Naive thymus-derived CD8-positive, alpha-beta T cell (primary cell): ENCODE measurements at regions not wholly inside any gene's neighbourhood (a gene's known extent, or its start where the extent isn't known, plus 50 kb on each side); places are given as distances from the start of the nearest gene placed in this dataset.
"Not testable (repeated sequence)": the region's sequence is repeated elsewhere in the genome, so short reads cannot be mapped to it uniquely, and the experiment has no call there.

ENCODE experiments used
- ATAC-seq, 2 donors: fragments of 150-1000 bp; cut with Tn5 transposase in 1 of 2; sonication (Bioruptor Pico), chemical (Tn5 transposase) in 1 of 2; 1 replicate in 1 of 2; 2 replicates in 1 of 2; pipeline ENCODE4 v1.10.0; 2021; ENCODE audit warnings: mild to moderate bottlenecking in 2 of 2, moderate library complexity in 2 of 2
- POLR2A ChIA-PET: fragments of 350-600 bp; sonication (Branson Sonifier 250); formaldehyde crosslinking; loops from one replicate; lab custom pipeline; 2021; ENCODE audit warnings: antibody characterized with exemption; lab: Charles Lee
- DNase-seq, 10 donors: peaks; one replicate each; pipeline versions ENCODE4 v3.0.0 to v3.0.0-alpha.2; 2020 to 2022
- H3K27ac Mint-ChIP-seq, 10 donors: one replicate each; pipeline ENCODE4 v1.8.0; 2020 to 2022; ENCODE audit warnings: mild to moderate bottlenecking in 10 of 10, mixed read lengths in 10 of 10, moderate library complexity in 4 of 10, inconsistent platforms in 1 of 10
- H3K27me3 Mint-ChIP-seq, 5 donors: one replicate each; pipeline ENCODE4 v1.8.0; 2021 to 2022; ENCODE audit warnings: mixed read lengths in 5 of 5
- H3K36me3 Mint-ChIP-seq, 3 donors: one replicate each; pipeline ENCODE4 v1.8.0; 2020 to 2022; ENCODE audit warnings: mixed read lengths in 3 of 3, mild to moderate bottlenecking in 2 of 3, inconsistent platforms in 1 of 3
- H3K4me1 Mint-ChIP-seq, 4 donors: one replicate each; pipeline ENCODE4 v1.8.0; 2021 to 2022; ENCODE audit warnings: mixed read lengths in 4 of 4
- H3K4me3 Mint-ChIP-seq, 10 donors: one replicate each; pipeline ENCODE4 v1.8.0; 2020 to 2022; ENCODE audit warnings: mild to moderate bottlenecking in 10 of 10, mixed read lengths in 10 of 10, moderate library complexity in 6 of 10, inconsistent platforms in 1 of 10
- H3K9me3 Mint-ChIP-seq, 9 donors: one replicate each; pipeline ENCODE4 v1.8.0; 2020 to 2022; ENCODE audit warnings: mixed read lengths in 9 of 9, mild to moderate bottlenecking in 3 of 9, inconsistent platforms in 1 of 9, moderate library complexity in 1 of 9

GRCh38 chr7:68619526-68619925 lies 978.7 kb upstream of the AUTS2 start:
- Mint-ChIP-seq H3K4me1 (no peaks in the 10 kb centered on the region), H3K9me3 (peaks cover 8 to 51% (median 23%) of the 10 kb centered on the region in 9 donors)

GRCh38 chr7:68622500-68622899 lies 975.8 kb upstream of the AUTS2 start:
- POLR2A ChIA-PET = interaction anchor here (0.6 kb wide), 1 partner anchor 15 kb away, joined by 3 read pairs; no protein-coding TSS in a partner anchor
- no peak for DNase-seq
- H3K27me3 Mint-ChIP-seq = peaks cover 0 to 3% (median 0%) of the 10 kb centered on the region in 5 donors
- no peak for ATAC-seq
- H3K4me3 Mint-ChIP-seq = no peak overlapping the region
- no peaks in the 10 kb centered on the region for H3K4me1 Mint-ChIP-seq
- peaks cover 0 to 5% (median 0%) of the 10 kb centered on the region in 3 donors for H3K36me3 Mint-ChIP-seq
- peaks cover 0 to 34% (median 8%) of the 10 kb centered on the region in 9 donors for H3K9me3 Mint-ChIP-seq
- no peak overlapping the region for H3K27ac Mint-ChIP-seq

More at GRCh38 chr7:68619526-68619925, 978.7 kb upstream of the AUTS2 start:
- ATAC-seq = no peak
- POLR2A ChIA-PET = no interaction called here
- peaks cover 0 to 3% (median 0%) of the 10 kb centered on the region in 5 donors for H3K27me3 Mint-ChIP-seq
- no peak for DNase-seq
- no peak overlapping the region for H3K27ac Mint-ChIP-seq
- H3K36me3 Mint-ChIP-seq = no peaks in the 10 kb centered on the region
- no peak overlapping the region for H3K4me3 Mint-ChIP-seq

GRCh38 chr7:68623030-68623429 lies 975.2 kb upstream of the AUTS2 start:
- DNase-seq = no peak
- no peak for ATAC-seq
- Mint-ChIP-seq H3K9me3 (peaks cover 0 to 33% (median 5%) of the 10 kb centered on the region in 9 donors), H3K36me3 (peaks cover 0 to 5% (median 0%) of the 10 kb centered on the region in 3 donors), H3K4me1 (no peaks in the 10 kb centered on the region), H3K4me3 (no peak overlapping the region), H3K27me3 (peaks cover 0 to 3% (median 0%) of the 10 kb centered on the region in 5 donors), H3K27ac (no peak overlapping the region)
- POLR2A ChIA-PET = no interaction called here

GRCh38 chr7:68627247-68627864 lies 970.9 kb upstream of the AUTS2 start:
- POLR2A ChIA-PET = no interaction called here
- no peak overlapping the region for H3K27ac Mint-ChIP-seq
- peaks cover 4 to 48% (median 9%) of the 10 kb centered on the region in 9 donors for H3K9me3 Mint-ChIP-seq
- peaks cover 0 to 5% (median 0%) of the 10 kb centered on the region in 3 donors for H3K36me3 Mint-ChIP-seq
- ATAC-seq (no peak), DNase-seq (no peak)
- H3K4me1 Mint-ChIP-seq = no peaks in the 10 kb centered on the region
- H3K4me3 Mint-ChIP-seq = no peak overlapping the region
- H3K27me3 Mint-ChIP-seq = peaks cover 0 to 3% (median 0%) of the 10 kb centered on the region in 5 donors

GRCh38 chr7:68630914-68631313 lies 967.4 kb upstream of the AUTS2 start:
- H3K4me1 Mint-ChIP-seq, H3K27ac Mint-ChIP-seq, H3K27me3 Mint-ChIP-seq, H3K4me3 Mint-ChIP-seq, ATAC-seq, POLR2A ChIA-PET, H3K36me3 Mint-ChIP-seq, DNase-seq: not testable (repeated sequence)
- H3K9me3 Mint-ChIP-seq = peaks cover 4 to 31% (median 9%) of the 10 kb centered on the region in 9 donors

- Mint-ChIP-seq H3K27ac (no peak overlapping the region), H3K27me3 (peaks cover 0 to 3% (median 0%) of the 10 kb centered on the region in 5 donors), H3K36me3 (no peaks in the 10 kb centered on the region), H3K4me3 (no peak overlapping the region), H3K4me1 (no peaks in the 10 kb centered on the region), H3K9me3 (peaks cover 0 to 21% (median 13%) of the 10 kb centered on the region in 9 donors)
- POLR2A ChIA-PET = no interaction called here
- no peak for ATAC-seq
- no peak for DNase-seq
These were observed 958.2 kb upstream of the AUTS2 start for GRCh38 chr7:68640103-68640502.

GRCh38 chr7:68642727-68643126 lies 955.5 kb upstream of the AUTS2 start:
- no peak for ATAC-seq
- H3K27ac Mint-ChIP-seq = no peak overlapping the region
- DNase-seq = no peak
- peaks cover 0 to 33% (median 11%) of the 10 kb centered on the region in 9 donors for H3K9me3 Mint-ChIP-seq
- H3K36me3 Mint-ChIP-seq = no peaks in the 10 kb centered on the region
- no peaks in the 10 kb centered on the region for H3K4me1 Mint-ChIP-seq
- H3K27me3 Mint-ChIP-seq = no peaks in the 10 kb centered on the region
- H3K4me3 Mint-ChIP-seq = no peak overlapping the region
- POLR2A ChIA-PET = no interaction called here

- POLR2A ChIA-PET = no interaction called here
- Mint-ChIP-seq H3K27ac (no peak overlapping the region), H3K4me1 (no peaks in the 10 kb centered on the region), H3K9me3 (peaks cover 0 to 19% (median 8%) of the 10 kb centered on the region in 9 donors), H3K4me3 (no peak overlapping the region), H3K27me3 (peaks cover 0 to 5% (median 0%) of the 10 kb centered on the region in 5 donors), H3K36me3 (peaks cover 0 to 2% (median 0%) of the 10 kb centered on the region in 3 donors)
- no peak for DNase-seq
- no peak for ATAC-seq
These were observed 934.9 kb upstream of the AUTS2 start for GRCh38 chr7:68663392-68663791.

GRCh38 chr7:68671046-68671445 lies 927.2 kb upstream of the AUTS2 start:
- POLR2A ChIA-PET = no interaction called here
- H3K4me3 Mint-ChIP-seq = no peak overlapping the region

GRCh38 chr7:68671671-68672070 lies 926.6 kb upstream of the AUTS2 start:
- peaks cover 8 to 38% (median 15%) of the 10 kb centered on the region in 9 donors for H3K9me3 Mint-ChIP-seq
- H3K4me3 Mint-ChIP-seq = no peak overlapping the region
- no peak overlapping the region for H3K27ac Mint-ChIP-seq
- peaks cover 0 to 9% (median 0%) of the 10 kb centered on the region in 5 donors for H3K27me3 Mint-ChIP-seq
- H3K4me1 Mint-ChIP-seq = no peaks in the 10 kb centered on the region
- DNase-seq = no peak
- POLR2A ChIA-PET = no interaction called here
- H3K36me3 Mint-ChIP-seq = peaks cover 0 to 9% (median 0%) of the 10 kb centered on the region in 3 donors
- ATAC-seq = no peak

More at GRCh38 chr7:68671046-68671445, 927.2 kb upstream of the AUTS2 start:
- H3K9me3 Mint-ChIP-seq = peaks cover 8 to 34% (median 14%) of the 10 kb centered on the region in 9 donors
- H3K36me3 Mint-ChIP-seq = peaks cover 0 to 9% (median 0%) of the 10 kb centered on the region in 3 donors
- H3K4me1 Mint-ChIP-seq = no peaks in the 10 kb centered on the region
- no peak overlapping the region for H3K27ac Mint-ChIP-seq
- peaks cover 0 to 9% (median 0%) of the 10 kb centered on the region in 5 donors for H3K27me3 Mint-ChIP-seq
- ATAC-seq (no peak), DNase-seq (no peak)

GRCh38 chr7:68674826-68675225 lies 923.4 kb upstream of the AUTS2 start:
- no peak overlapping the region for H3K27ac Mint-ChIP-seq
- no peaks in the 10 kb centered on the region for H3K4me1 Mint-ChIP-seq
- no peak for DNase-seq
- no peak for ATAC-seq
- H3K27me3 Mint-ChIP-seq = peaks cover 0 to 3% (median 0%) of the 10 kb centered on the region in 5 donors
- peaks cover 0 to 3% (median 0%) of the 10 kb centered on the region in 3 donors for H3K36me3 Mint-ChIP-seq
- no peak overlapping the region for H3K4me3 Mint-ChIP-seq
- POLR2A ChIA-PET = no interaction called here
- H3K9me3 Mint-ChIP-seq = peaks cover 0 to 41% (median 15%) of the 10 kb centered on the region in 9 donors

GRCh38 chr7:68676813-68677535 lies 921.3 kb upstream of the AUTS2 start:
- POLR2A ChIA-PET = no interaction called here
- no peak for DNase-seq
- H3K27ac Mint-ChIP-seq = no peak overlapping the region
- no peaks in the 10 kb centered on the region for H3K27me3 Mint-ChIP-seq
- H3K4me3 Mint-ChIP-seq = no peak overlapping the region
- peaks cover 0 to 3% (median 0%) of the 10 kb centered on the region in 3 donors for H3K36me3 Mint-ChIP-seq
- peaks cover 0 to 32% (median 15%) of the 10 kb centered on the region in 9 donors for H3K9me3 Mint-ChIP-seq
- no peak for ATAC-seq
- no peaks in the 10 kb centered on the region for H3K4me1 Mint-ChIP-seq

GRCh38 chr7:68678196-68678595 lies 920.1 kb upstream of the AUTS2 start:
- no peak for DNase-seq
- H3K4me3 Mint-ChIP-seq = no peak overlapping the region

More at GRCh38 chr7:68678196-68678595, 920.1 kb upstream of the AUTS2 start:
- Mint-ChIP-seq H3K4me1 (no peaks in the 10 kb centered on the region), H3K27me3 (no peaks in the 10 kb centered on the region), H3K27ac (no peak overlapping the region), H3K9me3 (peaks cover 0 to 34% (median 16%) of the 10 kb centered on the region in 9 donors), H3K36me3 (peaks cover 0 to 3% (median 0%) of the 10 kb centered on the region in 3 donors)
- ATAC-seq = no peak
- POLR2A ChIA-PET = no interaction called here
